Right forelimb (tissue), 1 donor: ENCODE measurements at regions not wholly inside any gene's neighbourhood (a gene's known extent, or its start where the extent isn't known, plus 50 kb on each side); places are given as distances from the start of the nearest gene placed in this dataset.
"Not testable (repeated sequence)": the region's sequence is repeated elsewhere in the genome, so short reads cannot be mapped to it uniquely, and the experiment has no call there.

ENCODE experiments used
- DNase-seq: peaks from one replicate; pipeline ENCODE4 v3.0.0-alpha.2; 2018

DNA sequence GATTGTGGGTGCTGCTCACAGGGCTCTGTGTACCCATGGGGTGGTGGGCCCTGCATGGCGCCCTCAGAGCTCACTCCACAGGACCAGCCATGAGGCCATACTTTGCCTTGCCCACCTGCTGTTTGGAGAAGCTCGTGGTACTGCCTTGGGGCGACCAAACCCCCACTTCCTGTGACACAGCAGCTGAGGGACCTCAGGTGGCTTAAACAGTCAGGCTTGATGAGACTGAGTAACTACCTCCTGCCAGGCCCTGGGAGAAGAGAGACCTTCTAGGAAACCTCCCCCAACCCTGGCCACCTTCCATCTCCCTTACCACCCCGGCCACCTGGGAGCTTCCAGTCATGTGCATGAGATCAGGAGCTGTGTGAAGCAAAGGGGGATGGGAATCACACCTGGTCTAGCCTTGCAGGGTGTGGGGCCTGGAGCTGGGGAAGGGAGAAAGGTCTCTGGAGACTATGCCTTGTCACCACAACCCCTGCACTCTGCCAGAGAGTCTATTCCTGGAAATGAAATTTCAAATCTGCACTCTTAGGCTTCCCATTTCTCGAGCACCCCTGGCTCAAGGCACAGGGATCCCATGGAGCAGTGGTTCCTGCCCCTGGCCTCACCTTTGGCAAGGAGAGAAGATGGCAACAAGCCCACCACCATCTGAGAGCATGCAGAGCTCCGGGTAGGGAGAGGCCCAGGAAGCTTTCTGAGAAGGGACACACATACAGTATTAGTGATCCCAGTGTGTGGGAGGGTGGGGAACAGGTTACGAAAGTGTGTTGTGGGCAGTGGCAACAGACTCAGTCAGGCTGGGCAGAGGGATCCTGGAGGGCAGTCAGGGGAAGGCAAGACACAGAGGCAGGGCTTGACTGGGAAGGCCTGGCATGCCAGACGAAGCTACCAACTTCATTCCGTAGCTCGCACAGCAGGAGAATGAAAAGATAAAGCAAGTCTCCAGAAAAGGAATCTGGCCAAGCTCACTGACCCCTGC, 125.0 kb downstream of the URI1 start:
- peak; percentile 30 for DNase-seq

DNA sequence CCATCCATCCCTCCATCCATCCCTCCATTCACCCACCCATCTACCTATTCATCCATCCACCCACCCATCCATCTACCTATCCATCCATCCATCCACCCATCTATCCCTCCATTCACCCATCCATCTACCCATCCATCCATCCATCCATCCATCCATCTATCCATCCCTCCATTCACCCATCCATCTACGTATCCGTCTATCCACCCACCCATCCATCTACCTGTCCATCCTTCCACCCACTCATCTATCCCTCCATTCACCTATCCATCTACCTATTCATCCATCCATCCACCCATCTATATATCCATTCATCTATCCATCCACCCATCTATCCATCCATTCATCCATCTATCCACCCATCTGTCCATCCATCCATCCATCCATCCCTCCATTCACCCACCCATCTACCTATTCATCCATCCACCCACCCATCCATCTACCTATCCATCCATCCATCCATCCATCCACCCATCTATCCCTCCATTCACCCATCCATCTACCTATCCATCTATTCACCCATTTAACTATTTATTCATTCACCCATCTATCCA, 126.0 kb downstream of the URI1 start:
- DNase-seq: not testable (repeated sequence)

DNA sequence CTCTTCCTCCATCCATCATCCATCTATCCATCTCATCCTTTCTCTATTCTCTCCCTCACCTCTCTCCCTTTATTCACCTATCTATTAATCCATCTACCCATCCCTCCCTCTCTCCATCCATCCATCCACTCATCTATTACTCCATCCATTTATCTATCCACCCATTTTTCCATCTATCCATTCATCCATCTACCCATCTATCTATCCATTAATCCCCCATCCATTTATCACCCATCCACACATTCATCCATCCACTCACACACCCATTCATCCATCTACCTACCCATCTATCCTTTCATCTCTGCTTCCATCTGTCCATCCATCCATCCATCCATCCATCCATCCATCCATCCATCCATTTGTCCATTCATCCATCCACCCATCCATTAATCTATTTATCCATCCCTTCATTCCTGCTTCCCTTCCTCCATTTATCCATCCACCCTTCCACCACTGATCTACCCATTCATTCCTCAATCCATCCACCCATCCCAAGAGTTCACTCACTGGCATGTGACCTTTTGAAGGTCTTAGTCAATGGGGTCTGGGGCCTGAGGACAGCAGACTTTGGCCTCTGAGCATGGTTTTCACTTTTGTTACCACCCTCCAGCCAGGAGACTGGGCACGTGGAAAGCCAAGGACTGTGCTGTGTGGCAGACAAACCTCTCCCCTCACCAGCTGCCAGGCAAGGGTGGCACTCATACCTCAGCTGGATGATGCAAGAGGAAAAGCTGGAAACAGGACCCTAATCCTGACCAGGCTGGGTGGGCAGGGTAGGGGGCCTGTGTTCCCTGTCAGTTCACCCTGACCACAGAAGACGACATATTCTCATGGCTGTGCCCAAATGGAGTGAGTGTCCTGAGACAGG, 126.7 kb downstream of the URI1 start:
- peak; percentile 25 for DNase-seq

DNA sequence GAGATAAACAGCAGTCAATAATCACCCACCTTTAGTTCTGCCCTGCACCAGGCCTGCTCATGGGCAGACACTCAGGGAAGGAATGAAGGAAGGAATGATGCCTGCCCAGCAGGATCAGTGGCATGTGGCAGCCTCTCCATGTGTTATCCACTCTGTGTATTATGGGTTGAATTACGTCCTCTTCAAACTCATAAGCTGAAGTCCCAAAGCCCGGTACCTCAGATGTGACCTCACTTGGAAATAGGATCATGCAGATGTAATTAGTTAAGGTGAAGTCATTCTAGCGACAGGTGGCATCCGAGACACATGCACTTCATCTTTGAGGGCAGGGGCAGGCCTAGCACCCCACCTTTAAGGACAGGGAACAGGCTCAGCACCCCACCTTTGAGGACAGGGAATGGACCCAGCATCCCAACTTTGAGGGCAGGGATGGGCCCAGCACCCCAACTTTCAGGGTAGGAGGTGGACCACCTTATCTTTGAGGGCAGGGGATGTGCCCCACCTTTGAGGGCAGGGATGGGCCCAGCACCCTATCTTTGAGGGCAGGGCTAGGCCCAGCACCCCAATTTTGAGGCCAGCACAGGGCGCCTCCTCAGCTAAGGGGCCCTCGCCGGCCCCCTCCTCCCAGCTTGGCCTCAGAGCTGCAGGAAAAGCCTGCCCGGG, 127.6 kb downstream of the URI1 start:
- DNase-seq: peak; percentile 17

DNA sequence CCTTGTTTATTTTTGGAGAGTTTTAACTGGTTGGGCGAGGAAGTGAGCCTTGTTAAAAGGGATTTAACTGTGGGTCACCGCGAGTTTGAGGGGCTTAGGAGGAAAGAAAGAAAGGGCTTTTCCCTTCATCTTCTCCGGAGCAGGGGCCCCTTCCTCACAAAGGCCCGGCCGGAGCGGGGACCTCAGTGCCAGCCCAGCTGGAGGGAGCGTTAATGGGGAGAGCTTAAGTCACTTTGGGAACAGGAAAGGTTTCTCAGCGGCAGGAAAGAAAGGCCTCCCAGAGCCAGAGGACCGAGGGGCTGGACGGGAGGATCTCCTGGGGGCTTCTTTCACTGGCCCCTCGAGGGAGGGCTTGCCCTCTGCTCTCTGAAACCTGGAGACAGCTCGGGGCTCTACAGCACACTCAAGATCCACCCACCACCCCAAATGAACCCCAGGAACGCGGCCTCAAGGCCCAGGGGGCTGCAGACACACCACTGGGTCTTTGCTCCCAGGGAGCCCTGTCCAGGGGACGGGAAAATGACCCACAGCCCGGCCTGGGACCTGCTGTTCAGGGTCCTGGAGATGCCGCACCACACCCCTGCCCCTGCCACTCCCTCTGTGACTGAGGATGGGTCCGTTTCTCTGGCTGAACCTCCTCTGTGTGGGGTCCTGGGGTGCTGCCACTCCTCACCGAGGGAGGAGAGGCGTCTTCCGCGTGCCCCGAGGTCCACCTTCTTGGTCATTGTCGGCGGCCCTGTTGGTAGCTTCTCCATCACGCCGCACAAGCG, 128.3 kb downstream of the URI1 start:
- DNase-seq: peak; percentile 35

DNA sequence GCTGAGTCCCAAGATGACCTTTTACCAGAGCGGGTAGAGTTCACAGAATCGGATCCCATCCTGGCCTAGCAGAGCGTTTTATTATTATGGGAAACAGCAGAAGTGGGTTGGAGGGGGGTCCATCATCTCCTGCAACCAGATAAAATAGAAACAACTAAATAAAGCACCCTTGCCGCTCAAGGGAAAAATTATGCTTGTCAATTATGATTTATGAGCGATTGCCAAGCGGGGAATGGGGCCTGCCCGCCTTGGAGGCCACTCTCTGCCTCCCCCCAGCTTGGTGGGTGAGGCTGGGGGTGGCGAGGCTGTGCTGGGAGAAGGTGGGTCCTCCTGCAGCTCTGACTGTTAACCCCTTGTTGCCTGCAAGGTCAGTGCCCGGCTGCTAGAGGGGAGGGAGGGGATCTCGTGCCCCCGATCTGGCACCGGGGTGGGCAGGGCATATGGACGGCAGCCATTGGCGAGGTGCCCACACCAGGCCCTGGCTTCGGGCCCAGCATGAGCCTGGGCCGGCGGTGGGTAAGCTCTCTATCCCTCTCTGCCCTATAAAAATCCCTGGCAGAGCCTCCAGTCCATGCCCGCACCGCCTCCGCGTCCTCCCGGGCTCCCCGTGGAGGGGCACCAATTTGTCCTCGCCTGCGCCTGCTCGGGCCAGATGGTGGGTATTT, 129.1 kb downstream of the URI1 start:
- DNase-seq: peak; percentile 58

DNA sequence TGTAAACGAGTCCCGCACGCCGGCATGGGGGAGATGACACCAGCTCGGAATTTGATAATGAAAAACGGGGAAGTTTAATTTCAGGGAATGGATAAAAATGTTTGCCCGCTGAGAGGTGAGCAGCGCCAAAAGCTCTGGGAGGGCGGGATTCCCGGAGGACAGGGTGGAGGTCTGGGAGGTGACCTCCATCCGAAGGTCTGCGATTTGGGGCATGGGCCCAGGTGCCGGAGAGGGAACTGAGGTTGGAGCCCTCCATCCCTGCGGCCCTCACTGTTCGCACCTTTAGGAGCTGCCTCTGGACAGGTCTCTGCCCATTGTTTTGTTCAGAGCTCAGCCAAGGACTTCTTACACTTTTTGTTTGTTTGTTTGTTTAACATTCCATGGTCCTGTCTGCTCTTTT, 129.8 kb downstream of the URI1 start:
- DNase-seq: peak; percentile 7

DNA sequence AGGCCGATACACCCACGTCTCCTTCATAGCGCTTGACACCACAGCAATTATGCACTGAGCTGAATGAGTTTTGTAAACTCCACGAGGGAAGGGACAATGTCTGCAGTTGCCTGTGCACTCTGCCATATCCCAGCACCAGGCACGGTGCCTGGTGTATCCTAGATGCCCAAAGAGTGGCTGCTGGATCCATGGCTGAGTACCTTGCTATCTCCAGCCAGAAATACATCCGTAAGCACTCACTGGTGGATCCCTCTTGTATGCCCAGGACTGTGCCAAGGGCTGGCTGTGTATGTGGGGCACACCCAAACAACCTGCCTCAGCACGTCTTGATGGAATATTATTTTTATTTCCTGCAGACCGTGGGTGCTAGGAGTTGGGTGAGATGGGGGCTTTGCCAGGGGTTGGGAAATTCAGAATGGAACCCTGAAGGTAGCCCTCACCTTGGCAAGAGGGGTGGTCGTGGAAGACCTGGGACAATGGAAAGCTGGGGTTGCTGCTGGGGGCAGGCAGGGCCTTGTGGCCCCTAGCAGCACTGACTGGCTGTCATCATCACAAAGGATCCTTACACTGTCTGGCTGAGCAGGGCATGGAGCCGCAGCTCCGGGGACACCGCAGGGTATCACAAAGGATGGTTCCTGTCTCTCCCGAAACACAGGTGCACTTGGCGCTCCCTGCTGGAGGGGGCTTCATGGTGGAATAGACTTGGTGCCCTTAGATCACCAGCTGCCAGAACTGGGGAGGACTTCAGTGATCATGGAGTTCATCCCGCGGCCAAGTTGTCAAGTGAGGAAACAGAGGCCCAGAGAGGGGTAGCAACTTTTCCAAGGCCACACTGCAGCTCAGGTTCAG, 131.3 kb downstream of the URI1 start:
- DNase-seq: peak; percentile 24

DNA sequence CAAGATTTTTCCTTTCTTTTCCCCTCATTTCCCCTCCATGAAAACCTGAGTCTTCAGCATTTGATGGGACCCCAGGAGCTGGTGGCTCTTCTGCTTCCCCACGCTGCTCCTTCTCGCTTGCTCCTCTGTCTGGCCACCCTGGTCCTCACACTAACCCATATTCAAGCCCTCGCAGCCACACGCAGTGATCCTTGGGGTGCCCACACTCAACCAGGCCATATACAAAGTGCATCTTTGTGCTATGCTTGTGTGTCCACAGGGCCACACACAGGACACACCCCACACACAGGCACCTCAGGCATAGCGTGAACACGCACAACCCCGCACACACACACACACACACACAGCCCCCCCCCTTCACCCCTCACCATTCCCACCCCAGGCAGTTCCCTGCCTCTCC, 132.1 kb downstream of the URI1 start:
- no peak for DNase-seq

DNA sequence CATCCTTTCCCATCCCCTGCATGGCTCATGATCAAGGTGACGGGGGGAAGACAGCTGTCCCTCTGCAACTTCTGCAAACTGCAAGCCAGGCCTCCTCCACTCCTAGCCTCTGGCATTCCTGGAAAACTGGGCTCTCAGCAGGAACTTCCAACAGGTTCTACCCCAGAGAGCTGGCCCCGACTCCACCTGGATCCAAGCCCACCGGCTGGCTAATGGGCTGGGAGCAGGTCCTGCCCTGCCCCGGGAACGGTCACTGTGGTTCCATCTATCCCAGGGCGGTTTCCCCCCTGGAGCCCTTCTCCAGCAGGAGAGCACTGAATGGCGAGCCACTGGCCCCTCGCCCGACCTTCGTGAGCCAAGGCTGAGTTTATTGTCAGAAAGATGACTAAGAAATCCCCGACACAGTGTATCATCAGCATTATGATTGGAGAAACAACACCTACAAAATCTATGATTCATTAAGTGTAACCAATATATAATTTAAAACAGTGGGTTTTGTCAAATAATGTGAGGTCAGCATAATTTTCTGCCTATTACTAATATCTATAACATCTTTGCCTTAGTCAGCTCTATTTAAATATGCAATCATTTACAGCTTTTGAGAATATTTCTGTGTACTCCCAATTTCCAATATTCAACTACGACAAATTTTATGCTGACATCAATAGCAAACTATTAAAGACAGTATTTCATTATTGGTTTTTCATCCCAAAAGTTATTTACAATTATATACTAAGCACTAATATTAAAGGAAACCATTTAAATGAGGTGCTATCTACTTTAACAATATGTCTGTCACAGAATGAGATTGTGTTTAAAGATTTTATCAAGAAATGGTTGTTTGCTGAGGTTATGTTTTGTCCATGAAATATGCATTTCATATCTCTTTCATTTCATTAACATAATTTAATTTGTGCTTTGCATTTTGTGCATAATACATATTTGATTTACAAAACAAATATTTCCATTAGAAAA, 133.0 kb downstream of the URI1 start:
- DNase-seq: no peak

DNA sequence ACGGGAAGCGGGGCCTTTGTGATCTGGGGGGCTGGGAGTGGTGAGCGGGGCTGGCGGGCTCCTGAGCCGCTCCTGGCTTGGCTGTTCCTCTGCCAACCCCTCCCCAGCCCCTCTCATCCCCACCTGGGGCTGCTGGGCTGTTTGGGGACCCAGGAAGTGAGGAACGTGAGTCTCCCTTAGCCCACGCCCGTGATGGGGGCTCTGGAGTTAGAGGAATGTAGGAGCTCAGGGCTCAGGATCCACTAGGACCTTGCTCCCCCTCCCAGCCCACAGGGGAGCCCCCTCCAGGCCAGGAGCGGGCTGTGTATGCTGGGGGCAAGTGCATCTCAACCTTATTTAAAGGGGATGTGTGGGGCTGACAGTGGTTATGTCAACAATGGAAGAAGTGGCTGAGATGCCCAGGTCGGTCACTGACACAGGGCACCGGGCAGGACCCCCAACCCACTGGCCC, 134.1 kb downstream of the URI1 start:
- DNase-seq: peak; percentile 5

DNA sequence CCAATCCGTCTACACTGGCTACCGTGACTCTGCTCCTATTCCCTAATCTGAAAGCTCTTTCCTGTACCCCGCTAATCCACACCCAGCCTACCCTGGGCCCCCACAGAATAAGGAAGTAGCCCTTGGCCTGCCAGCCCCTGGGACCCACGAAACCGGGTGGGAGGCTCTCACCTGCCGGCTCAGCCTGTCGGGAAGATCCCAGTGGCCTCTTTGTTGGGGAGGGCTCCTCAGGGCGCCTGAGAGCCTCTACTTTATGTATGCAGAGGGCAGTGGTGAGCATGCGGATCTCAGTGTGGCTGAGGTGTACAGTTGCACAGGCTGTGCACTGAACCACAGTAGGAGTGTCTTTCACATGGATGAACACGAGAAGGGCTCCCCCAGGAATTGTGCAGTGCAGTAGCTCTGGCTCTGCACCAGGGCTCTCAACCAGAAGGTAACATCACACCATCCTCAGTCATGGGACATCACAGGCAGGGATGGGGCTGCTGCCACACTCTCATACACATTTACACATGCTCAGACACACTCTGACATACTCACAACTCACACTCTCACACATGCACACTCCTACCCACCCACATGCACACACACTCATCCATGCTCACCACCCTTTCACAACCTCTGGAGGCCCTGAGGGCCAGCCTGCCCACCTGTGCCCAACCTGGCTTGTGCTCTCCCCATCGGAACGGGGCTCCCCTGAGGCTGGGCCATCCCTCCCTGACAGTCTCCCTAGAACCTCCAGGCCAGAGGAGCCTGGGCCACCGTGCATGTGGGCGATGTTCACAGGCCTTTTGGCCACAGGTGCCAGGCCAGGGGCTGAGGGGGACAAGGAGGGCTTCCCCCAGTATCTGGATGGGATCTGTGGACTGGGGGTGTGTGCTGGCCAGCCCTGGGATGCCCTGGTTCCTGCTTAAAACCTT, 135.0 kb downstream of the URI1 start:
- DNase-seq: peak; percentile 35

DNA sequence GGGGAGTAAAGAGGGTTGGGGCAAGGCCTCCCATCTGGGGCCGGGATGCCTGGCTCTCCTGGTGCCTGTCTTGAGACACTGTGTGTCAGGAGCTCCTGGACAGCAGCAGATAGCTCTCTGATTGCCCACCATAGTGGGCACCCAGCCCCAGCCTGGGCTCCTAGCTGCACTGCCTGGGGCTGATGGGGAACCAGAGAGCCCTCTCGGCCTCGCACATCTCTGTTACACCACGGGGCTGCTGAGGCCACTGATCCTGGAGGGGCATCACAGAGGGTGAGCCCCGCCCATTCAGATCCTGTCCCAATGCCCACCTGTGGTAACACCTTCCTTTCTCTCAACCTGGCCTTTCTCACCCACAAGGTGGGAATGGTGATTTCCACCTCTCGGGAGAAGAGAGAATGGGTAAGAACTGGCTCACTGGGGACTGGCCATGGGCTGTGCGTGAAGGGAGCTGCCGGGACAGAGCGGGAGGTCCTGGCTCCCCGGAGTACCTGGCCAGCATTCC, 135.9 kb downstream of the URI1 start:
- DNase-seq: peak; percentile 25

DNA sequence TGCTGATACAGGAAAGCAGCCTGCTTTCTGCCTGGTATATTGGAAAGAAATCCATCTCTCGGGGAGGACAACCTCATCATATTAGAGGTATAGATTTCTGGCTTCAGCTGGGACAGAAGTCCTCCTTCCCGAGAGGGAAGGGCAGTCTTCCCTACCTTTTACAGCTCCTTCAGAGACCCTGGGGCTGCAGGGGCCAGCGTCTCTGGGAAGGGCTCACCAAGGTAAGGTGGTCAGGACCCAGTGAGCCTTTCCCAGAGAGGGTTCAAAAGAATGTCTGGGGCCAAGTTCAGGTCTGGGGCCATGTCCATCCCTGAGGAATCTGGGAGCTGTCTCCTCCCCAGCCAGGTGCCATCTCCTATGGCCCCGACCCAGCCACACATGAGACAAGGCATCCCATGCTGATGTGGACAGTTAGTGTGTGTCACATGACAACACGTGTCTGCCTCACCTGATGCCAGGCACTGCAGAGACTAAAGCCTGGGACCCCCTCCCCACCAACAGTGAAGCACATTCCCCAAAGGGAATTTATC, 136.4 kb downstream of the URI1 start:
- DNase-seq: peak; percentile 15

DNA sequence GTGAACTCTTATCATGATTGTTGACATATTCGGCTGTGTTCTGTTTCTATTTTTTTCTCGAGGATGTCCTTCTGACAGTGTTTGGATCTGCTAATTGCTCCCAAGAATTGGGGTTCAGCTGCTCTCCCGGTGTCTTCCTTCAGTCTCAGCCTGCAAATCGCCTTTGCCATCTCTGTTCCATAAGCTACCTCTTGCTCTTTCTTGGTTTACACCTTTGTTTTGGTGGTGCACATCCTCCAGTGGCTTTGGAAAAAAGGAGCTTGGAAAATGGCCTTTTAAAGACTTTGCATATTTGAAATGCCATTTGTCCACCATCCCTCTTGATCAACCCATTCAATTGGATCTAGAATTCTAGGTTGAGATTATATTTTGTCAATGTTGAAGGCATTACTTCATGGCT, 137.2 kb downstream of the URI1 start:
- DNase-seq: no peak

DNA sequence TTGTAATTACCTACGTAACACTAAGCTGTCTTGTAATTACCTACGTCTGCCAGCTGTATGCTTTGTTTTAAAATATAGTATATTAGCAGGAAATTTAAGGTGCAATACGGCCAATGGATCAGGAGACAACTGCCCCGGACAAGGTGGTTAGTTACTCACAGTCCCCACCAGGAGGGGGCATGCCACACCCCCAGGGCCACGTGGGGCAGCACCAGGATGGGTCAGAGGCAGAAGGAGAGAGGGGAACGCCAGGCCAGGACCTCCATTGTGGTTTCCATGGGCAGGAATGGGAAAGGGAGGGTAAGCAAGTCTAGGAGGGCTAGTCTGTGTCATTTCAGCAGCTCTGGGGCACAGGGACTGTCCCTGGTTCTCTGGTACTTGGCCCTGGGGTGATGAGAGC, 140.1 kb downstream of the URI1 start:
- DNase-seq: peak; percentile 6

DNA sequence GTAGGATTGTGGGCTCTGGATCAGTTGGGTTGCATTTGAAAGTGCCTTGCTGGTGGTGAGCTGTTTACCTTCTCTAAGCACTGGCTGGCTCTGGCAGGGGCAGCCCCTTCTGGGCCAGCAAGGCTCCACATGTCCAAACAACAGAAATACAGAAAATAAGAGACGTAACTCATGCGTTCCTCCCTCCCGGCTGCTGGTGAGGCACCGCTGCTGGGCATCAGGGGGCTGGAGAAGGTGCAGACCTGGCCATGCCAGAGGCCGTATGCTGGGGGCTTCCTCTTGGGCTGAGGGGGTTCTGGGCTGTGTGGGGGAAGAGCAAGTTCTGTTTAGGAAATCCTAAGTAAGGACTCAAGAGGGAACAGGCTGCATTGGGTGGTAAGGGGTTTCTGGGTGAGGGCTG, 140.6 kb downstream of the URI1 start:
- DNase-seq: peak; percentile 31
